Right atrium auricular region (tissue), 2 donors: ENCODE measurements at regions not wholly inside any gene's neighbourhood (a gene's known extent, or its start where the extent isn't known, plus 50 kb on each side); places are given as distances from the start of the nearest gene placed in this dataset.

Experiments used
- DNase-seq: peaks from one replicate; pipeline ENCODE4 v3.0.0-alpha.2; 2019; ENCODE audit warnings: low spot score
- H3K27ac ChIP-seq, 2 donors: fragments of 200-600 bp; sonication (generic); 1 replicate in 1 of 2; 2 replicates in 1 of 2; pipeline ENCODE4 v1.5.1; 2016 to 2019
- H3K27me3 ChIP-seq, 2 donors: fragments of 200-600 bp; sonication (generic); one replicate each; pipeline versions ENCODE4 v1.5.1 to v1.6.0; 2017 to 2019
- H3K36me3 ChIP-seq: fragments of 200-600 bp; sonication (generic); one replicate; pipeline ENCODE4 v1.5.1; 2016
- H3K4me1 ChIP-seq, 2 donors: fragments of 200-600 bp; sonication (generic); one replicate each; pipeline versions ENCODE4 v1.5.1 to v1.6.0; 2017 to 2019
- H3K4me3 ChIP-seq, 2 donors: fragments of 200-600 bp; sonication (generic); 1 replicate in 1 of 2; 2 replicates in 1 of 2; pipeline ENCODE4 v1.5.1; 2017 to 2019; ENCODE audit warnings: mild to moderate bottlenecking in 1 of 2, moderate library complexity in 1 of 2
- H3K9me3 ChIP-seq, 2 donors: fragments of 200-600 bp; sonication (generic); one replicate each; pipeline ENCODE4 v1.5.1; 2019
- CTCF ChIP-seq, 2 donors: fragments of 200-600 bp; sonication (generic); IDR thresholded peaks; one replicate each; pipeline ENCODE4 v1.5.1; 2019; ENCODE audit warnings: antibody characterized with exemption in 2 of 2

GRCh38 chr15:98280284-98280975 lies 319.9 kb downstream of the ARRDC4 start:
- TF ChIP-seq CTCF (IDR thresholded peaks at IDR 0.05): no peak
- Histone ChIP-seq H3K9me3 (no peaks in the 10 kb centered on the region), H3K4me1 (no peaks in the 10 kb centered on the region), H3K27me3 (no peaks in the 10 kb centered on the region), H3K36me3 (no peaks in the 10 kb centered on the region), H3K4me3 (no peak overlapping the region), H3K27ac (no peak overlapping the region)
- no peak for DNase-seq

- H3K4me1 ChIP-seq: no peaks in the 10 kb centered on the region
- no peaks in the 10 kb centered on the region for H3K27me3 ChIP-seq
- TF ChIP-seq CTCF (IDR thresholded peaks at IDR 0.05): no peak
- H3K36me3 ChIP-seq: no peaks in the 10 kb centered on the region
- no peak overlapping the region for H3K4me3 ChIP-seq
- no peak overlapping the region for H3K27ac ChIP-seq
- DNase-seq: no peak
- no peaks in the 10 kb centered on the region for H3K9me3 ChIP-seq
These were observed 320.6 kb downstream of the ARRDC4 start for GRCh38 chr15:98281130-98281529.

DNA sequence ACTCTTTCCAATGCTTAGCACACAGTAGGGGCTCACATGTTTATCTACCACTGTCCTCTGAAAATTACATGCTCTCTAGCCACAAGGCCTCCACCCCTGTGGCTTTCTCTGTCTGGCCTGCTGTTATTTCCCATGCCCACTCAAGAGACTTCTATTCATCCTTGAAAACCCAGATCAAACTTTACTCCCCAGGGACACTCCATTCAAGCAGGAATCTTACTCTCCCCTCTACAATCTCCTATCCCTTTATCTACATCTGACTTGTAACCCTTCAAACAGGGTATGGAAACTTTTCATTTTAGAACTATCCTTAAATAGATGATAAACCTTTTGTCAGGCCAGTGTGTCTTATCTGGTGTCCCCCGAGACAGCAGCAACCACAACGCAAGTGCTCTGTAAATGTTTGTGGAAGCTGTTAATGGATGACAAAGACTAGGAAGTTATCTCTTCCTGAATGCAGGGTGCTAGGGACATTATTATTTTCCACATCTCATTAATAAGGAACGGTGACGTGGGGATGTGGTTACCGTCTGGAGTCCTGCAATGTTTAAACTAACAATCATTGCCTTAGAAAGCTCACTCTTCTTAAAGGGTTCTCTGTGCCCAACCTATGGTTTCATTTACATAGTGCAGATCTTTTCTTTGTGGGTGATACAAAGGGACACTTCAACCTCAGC lies 322.3 kb downstream of the ARRDC4 start:
- Histone ChIP-seq H3K27me3 (no peaks in the 10 kb centered on the region), H3K4me1 (no peaks in the 10 kb centered on the region), H3K4me3 (no peak overlapping the region), H3K27ac (no peak overlapping the region), H3K36me3 (no peaks in the 10 kb centered on the region), H3K9me3 (no peaks in the 10 kb centered on the region)
- no peak for TF ChIP-seq CTCF (IDR thresholded peaks at IDR 0.05)
- no peak for DNase-seq

- Histone ChIP-seq H3K4me1 (no peaks in the 10 kb centered on the region), H3K9me3 (no peaks in the 10 kb centered on the region), H3K27me3 (no peaks in the 10 kb centered on the region), H3K36me3 (no peaks in the 10 kb centered on the region), H3K4me3 (no peak overlapping the region), H3K27ac (no peak overlapping the region)
- no peak for DNase-seq
- TF ChIP-seq CTCF (IDR thresholded peaks at IDR 0.05): no peak
These were observed 325.7 kb downstream of the ARRDC4 start for GRCh38 chr15:98286200-98286599.

DNA sequence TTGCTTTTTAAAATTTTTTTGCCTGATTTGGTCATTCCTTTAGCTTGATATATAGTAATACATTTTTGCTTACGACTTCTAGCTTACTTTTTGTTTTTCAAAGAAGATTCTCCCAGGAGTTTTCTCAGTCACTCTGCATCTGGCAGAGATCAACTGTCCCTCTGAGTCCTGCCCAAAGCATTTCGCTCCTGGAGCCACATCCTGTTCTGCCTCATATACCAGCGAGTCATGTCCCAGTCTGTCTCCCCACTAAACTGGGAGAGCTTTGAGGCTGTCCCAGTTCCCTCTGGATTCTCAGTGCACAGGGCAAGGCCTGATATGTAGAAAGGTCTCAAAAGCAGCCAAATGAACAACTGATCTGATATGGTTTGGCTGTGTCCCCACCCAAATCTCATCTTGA lies 326.3 kb downstream of the ARRDC4 start:
- no peaks in the 10 kb centered on the region for H3K9me3 ChIP-seq
- H3K27ac ChIP-seq: no peak overlapping the region
- DNase-seq: no peak
- H3K36me3 ChIP-seq: no peaks in the 10 kb centered on the region
- H3K4me3 ChIP-seq: no peak overlapping the region
- TF ChIP-seq CTCF (IDR thresholded peaks at IDR 0.05): no peak
- no peaks in the 10 kb centered on the region for H3K27me3 ChIP-seq
- no peaks in the 10 kb centered on the region for H3K4me1 ChIP-seq
